AG10803 (cell line): ENCODE measurements at regions not wholly inside any gene's neighbourhood (a gene's known extent, or its start where the extent isn't known, plus 50 kb on each side); places are given as distances from the start of the nearest gene placed in this dataset.
A peak's percentile ranks its signal among the peaks of the same experiment; 100 is the strongest.

Source experiments
- DNase-seq: peaks from one replicate; pipeline ENCODE4 v3.0.0; 2010; ENCODE audit warnings: low read depth
- H3K4me3 ChIP-seq: 2 replicates; pipeline ENCODE4 v1.5.1; 2011; ENCODE audit warnings: mild to moderate bottlenecking, low read length, control low read depth
- CTCF ChIP-seq: conservative IDR thresholded peaks from 2 replicates; pipeline ENCODE4 v1.5.1; 2011; ENCODE audit warnings: mild to moderate bottlenecking, low read length, control low read depth, inconsistent platforms

- TF ChIP-seq CTCF, result no peak
- no peak overlapping the region for H3K4me3 ChIP-seq
- DNase-seq, result peak; percentile 53
Measured at GRCh38 chr15:57873564-57874209, 167.2 kb downstream of the POLR2M start.

- no peak overlapping the region for H3K4me3 ChIP-seq
- DNase-seq, result no peak
- no peak for TF ChIP-seq CTCF
Measured at GRCh38 chr15:57875347-57875746, 168.8 kb downstream of the POLR2M start.

- H3K4me3 ChIP-seq, result no peak overlapping the region
- DNase-seq, result no peak
- no peak for TF ChIP-seq CTCF
Measured at GRCh38 chr15:57878573-57878972, 172.1 kb downstream of the POLR2M start.

GRCh38 chr15:57881361-57881760 lies 174.8 kb downstream of the POLR2M start:
- no peak for TF ChIP-seq CTCF
- H3K4me3 ChIP-seq, result no peak overlapping the region

GRCh38 chr15:57881972-57882371 lies 175.5 kb downstream of the POLR2M start:
- TF ChIP-seq CTCF, result no peak
- H3K4me3 ChIP-seq, result no peak overlapping the region

More at GRCh38 chr15:57881361-57881760, 174.8 kb downstream of the POLR2M start:
- DNase-seq, result peak; percentile 60

GRCh38 chr15:57883701-57884100 lies 177.2 kb downstream of the POLR2M start:
- no peak for DNase-seq
- TF ChIP-seq CTCF, result no peak
- H3K4me3 ChIP-seq, result no peak overlapping the region

More at GRCh38 chr15:57881972-57882371, 175.5 kb downstream of the POLR2M start:
- DNase-seq, result no peak

- H3K4me3 ChIP-seq, result no peak overlapping the region
- no peak for TF ChIP-seq CTCF
- DNase-seq, result no peak
Measured at GRCh38 chr15:57884936-57885335, 178.4 kb downstream of the POLR2M start.
